ENCODE measurements at regions not wholly inside any gene's neighbourhood (a gene's known extent, or its start where the extent isn't known, plus 50 kb on each side); places are given as distances from the start of the nearest gene placed in this dataset.
"Not testable (repeated sequence)": the region's sequence is repeated elsewhere in the genome, so short reads cannot be mapped to it uniquely, and the experiment has no call there.

DNA sequence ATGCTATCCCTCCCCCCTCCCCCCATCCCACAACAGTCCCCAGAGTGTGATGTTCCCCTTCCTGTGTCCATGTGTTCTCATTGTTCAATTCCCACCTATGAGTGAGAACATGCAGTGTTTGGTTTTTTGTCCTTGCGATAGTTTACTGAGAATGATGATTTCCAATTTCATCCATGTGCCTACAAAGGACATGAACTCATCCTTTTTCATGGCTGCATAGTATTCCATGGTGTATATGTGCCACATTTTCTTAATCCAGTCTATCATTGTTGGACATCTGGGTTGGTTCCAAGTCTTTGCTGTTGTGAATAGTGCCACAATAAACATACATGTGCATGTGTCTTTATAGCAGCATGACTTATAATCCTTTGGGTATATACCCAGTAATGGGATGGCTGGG, 701.3 kb downstream of the PLOD2 start:
- not testable (repeated sequence) for TF ChIP-seq CTCF (IDR thresholded peaks at IDR 0.05); ZFX (IDR thresholded peaks at IDR 0.05; ENCODE audit: borderline replicate concordance)

Data from 22Rv1 (cell line).